Hindlimb muscle (tissue), 1 donor: ENCODE measurements at regions not wholly inside any gene's neighbourhood (a gene's known extent, or its start where the extent isn't known, plus 50 kb on each side); places are given as distances from the start of the nearest gene placed in this dataset.
"Not testable (repeated sequence)": the region's sequence is repeated elsewhere in the genome, so short reads cannot be mapped to it uniquely, and the experiment has no call there.

Experiments
- DNase-seq: peaks from one replicate; pipeline ENCODE4 v3.0.0-alpha.2; 2013

DNA sequence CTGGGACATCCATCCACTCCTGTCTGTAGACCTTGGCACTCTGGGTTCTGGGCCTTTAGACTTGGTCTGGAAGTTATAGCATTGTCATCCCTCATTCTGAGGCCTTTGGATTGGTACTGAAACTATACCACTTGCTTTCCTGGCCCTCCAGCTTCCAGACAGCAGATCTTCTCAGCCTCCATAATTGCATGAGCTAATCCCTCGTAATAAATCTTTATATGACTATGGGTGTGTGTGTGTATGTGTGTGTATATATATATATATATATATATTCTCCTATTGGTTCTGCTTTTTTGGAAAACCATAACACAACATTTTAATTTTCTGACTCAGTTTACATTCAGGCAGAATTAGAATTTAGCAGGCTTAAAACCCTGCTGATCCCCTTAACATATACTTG is 180.5 kb downstream of the ENC1 start:
- DNase-seq: no peak

DNA sequence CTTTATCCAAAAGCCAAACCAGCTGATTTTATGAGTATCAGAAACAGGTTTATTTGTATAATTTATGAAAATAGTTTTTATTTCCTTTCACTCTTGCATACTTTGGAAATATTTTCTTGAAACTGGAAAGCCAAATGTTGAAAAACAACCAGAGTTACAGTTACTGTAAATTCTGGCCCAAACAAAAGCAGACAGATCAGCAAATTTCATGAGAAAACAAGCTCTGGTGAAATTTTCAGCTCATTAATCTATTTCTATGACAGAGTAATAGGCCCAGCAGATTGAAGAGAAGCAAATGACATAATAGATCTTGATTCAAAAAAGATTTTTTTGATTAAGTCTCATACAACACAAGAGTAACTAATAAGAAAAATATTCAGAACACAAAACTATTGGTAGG is 182.7 kb downstream of the ENC1 start:
- no peak for DNase-seq

DNA sequence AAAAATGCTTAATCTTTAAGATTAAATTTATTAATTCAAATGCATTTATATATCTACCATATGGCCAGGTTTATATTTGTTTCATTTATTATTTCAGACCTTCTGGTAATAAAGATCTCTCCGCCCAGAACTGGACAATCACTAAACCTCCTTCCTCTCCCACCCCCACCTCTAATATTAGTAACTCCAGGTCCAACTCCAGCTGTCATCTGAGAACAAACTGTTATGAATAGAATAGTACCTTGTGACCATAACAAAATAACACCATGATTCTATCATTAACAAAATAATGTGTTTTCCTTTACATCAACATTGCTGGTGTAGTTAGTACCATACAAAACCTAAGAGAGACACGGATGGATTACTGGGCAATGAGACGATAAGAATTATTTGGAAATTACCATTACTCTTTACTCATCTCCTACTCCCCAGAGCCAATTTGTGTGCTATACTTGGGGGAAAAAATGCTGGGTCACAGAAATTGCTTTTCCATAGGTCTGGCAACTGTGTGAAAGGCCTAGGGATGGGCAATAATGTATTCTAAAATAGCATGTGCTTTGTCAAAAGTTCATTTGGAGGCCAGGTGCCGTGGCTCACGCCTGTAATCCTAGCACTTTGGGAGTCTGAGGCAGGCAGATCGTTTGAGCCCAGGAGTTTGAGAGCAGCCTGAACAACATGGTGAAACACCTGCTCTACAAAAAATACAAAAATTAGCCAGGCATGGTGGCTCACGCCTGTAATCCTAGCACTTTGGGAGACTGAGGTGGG is 186.1 kb downstream of the ENC1 start:
- no peak for DNase-seq

DNA sequence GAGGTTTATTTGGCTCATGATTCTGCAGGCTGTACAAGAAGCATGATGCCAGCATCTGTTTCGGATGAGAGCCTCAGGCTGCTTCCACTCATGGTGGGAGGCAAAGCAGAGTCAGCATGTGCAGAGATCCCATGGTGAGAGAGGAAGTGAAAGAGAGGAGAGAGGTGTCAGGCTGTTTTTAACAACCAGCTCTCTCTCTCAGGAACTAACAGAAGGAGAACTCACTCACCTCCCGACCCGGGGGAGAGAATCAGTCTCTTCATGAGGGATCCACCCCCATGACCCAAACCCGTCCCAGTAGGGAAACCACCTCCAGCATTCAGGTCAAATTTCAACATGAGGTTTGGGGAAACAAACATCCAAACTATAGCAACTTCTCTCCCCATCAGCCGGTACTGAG is 187.7 kb downstream of the ENC1 start:
- DNase-seq: no peak

DNA sequence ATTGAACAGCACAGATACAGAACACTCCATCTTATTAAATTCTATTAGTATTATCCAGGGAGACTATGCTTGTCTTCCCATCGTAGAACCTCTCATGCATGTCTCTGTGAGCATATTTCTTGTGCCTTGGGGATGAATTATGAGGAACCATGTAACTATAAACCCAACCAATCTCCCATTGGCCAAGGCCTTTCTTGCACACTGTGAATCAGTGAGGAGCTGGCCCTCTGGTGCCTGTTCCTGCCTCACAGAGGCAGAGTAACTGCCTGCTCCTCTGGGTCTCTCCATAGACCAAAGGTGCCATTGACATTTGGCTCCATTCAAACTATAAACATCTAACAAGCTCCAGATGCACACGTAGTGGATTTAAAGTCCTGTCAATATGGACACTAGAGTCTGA is 190.4 kb downstream of the ENC1 start:
- no peak for DNase-seq

DNA sequence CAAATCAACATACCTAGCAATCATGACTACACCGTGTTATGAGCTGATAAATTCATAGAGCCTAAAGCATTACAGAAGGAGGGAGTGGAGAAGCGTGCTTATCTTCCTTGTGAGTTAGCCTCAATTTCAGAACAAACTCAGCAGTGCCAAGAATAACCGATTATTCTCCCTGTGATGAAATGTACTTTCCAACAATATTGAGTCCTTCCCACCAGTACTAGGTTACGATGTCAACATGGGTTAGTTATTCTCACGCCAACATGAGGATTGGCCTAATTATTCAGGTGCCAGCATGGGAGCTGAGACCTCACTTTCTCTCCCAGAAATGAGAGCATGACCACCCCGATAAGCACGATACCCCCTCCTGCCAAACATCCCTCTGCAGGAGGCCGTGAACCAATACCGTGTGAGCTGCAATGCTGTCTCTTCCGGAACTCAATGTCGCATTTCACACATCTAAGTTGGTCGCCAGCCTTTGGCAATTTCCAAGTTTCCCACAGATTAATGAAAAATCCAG is 193.7 kb downstream of the ENC1 start:
- DNase-seq: no peak

DNA sequence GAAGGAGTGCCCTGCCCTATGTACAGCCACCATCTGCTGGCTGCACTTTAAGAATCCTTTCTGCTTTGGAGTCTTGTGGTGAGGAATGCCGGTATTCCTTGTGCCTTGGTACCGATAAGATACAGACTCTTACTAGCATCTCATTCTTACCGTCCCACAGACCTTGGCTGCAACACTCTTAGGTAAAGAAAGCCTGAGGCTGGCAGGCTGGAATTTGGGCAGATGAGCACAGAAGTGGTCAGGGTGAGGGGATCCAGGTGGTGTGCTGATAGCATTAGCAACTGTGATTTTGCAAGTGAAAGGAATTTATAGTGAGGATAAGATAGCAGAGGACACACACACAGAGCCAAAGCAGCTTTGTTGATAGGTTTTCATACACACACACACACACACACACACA is 198.1 kb downstream of the ENC1 start:
- DNase-seq: no peak

DNA sequence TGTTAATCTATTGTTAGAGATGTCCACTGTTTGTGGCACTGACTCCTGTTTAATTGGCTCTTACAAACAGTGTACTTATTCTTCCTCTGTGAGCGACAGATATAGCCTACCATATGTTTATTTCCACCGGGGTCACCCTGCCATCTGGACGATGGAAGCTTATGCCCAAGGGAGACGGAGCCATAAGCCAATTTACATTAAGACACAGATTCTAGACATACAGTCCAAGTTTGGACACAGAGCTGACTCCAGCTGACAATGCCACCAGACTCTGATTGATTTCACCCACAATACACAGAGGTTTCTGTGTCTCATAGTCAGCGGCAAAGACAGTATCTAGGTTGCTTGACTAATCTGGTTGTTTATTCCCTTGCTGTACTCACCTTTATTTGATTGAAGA is 198.9 kb downstream of the ENC1 start:
- no peak for DNase-seq

DNA sequence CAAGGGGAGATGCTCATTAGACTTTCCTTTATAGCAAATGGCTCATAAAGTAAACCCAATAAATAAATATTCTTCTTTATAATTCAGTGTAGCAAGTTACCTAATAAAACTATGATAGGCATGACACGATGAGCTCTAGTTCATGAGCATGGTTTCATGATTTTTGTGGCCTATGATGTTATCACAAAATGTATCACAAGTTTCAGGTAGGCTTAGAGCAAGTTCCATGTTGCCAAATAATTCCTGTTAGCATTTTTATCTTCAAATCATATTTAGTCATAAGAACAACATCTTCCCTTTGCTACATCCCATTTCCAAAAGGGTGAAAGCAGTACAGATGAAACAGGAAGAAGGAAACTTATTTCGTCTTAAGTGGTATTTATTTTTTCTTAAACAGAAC is 200.2 kb downstream of the ENC1 start:
- no peak for DNase-seq

DNA sequence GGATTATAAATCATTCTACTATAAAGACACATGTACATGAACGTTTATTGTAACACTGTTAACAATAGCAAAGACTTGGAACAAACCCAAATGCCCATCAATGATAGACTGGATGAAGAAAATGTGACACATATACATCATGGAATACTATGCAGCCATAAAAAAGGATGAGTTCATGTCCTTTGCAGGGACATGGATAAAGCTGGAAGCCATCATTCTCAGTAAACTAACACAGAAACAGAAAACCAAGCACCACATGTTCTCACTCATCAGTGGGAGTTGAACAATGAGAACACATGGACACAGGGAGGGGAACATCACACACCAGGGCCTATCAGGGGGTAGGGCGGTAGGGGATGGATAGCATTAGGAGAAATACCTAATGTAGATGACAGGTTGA is 202.7 kb downstream of the ENC1 start:
- DNase-seq: not testable (repeated sequence)

DNA sequence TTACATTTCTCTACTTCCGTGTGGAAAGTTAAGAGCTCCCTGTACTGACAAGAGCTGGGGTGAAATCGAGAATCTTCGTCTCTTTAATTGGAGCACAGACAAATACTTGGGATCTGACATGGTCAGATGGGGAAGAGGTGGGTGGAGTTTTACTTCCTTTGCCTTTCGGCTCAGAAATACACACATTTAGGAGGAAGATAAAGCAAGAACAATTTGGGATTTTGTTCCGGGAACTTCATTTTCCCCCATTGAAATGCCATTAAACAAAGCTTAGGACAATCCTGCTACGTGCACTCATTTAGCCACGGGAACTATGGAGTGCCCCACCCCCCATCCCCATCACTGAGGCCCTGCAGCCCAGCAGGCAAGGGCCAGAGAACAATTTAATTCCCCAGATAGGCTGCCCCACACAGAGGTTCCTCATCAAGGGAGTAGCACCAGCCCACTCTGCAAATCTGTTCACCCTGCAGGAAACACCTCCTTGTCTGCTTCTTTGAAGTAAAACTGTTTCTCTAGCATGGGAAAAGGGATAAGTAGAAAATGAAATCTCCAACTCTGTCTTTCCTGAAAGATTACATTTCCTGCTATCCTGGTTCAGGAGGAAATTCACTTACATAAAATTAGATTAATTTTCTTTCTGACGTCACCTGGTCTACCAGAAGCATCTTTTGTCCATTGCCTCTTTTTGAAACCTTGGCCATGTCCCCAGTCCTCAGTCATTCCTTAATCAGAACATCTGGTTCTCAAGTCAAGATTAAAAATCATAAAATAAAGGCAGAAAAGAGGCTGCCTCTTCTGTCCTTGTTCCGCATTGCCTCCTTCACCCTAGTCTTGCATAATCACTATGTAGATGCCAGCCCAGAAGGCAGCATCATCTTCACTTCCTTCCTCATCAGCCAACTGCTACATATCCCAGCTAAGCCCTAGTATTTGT is 206.4 kb downstream of the ENC1 start:
- DNase-seq: no peak

DNA sequence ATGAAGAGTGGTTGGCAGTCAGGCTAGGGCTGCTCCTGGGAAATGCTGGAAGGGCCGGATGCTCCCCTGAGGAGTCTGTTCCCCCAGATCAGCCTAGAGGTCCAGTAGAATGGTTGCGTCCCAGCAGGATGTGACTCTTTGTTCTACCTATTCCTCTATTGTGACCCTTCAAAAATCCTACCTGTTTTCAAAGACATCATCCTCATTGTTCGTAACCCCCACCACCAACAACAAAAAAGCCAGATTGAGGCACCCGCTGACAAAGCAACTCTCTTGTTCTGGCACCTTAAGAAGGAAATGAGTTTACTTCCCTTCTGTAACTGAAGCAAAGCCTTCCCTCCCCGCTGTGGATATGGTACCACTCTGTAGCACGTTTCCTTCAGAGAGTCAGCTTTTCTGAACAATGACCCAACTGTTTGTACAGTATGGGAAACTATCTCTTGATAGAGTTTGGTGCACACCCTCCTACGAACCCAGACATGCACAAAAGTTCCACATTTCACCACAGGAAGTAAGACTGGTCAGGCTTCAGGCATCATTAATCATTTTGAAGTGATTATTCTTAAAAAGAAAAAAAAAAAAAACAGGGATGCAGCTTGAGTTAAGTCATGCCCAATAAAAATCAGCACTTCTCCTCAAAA is 207.2 kb downstream of the ENC1 start:
- DNase-seq: no peak

DNA sequence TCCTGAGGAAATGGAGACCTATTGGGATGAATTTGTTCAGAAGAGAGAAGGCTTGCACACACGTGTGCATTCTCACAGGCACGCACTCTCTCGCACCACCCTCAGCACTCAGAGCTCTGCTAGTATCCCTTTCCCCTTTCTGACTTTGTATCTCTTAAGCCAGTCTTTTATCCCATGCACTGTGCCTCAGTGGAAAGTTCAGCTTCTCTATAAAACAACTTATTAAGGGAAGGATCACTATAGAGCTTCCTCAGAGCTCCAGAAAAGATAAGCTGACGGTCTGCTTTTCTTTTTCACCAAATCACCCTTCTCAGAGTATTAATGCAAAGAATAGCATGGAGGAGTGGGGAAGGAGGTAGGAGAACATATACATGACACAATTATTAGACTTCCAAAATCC is 207.8 kb downstream of the ENC1 start:
- no peak for DNase-seq

DNA sequence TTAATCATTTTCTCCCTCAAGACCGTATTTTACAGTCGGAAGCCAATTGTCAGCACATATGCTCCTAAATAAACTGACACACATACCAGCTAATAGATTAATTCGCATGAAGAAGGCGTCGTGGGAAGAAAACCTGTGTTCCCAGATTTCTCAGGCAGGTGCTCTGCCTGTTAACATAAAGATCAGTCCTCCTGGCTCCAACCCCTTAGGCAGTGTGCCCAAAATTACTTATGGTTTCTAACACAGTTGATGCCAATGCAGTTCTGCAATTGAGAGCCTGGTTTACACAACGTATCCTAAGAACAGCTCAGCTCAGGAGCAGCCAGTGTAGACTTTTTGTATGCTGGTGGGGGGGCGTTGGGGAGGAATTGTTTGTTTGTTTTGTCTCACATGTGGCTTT is 208.3 kb downstream of the ENC1 start:
- no peak for DNase-seq

DNA sequence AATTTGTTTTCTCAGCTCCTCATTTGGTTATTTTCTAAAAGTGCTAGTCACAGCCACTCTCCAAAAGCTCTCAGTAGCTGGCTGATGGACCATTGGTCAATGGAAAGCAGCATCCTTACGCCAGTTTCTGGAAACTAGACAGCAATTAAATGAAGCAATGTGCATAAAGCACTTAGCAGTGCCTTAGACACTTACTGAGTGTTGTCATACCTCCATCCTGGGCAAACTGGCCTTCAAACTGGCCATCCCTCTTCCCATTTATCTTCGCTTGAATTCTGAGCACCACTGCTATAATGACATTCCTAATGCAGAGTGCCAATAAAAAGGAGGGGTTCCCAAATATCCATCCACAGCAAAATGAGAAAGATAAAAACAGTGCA is 209.2 kb downstream of the ENC1 start:
- no peak for DNase-seq

DNA sequence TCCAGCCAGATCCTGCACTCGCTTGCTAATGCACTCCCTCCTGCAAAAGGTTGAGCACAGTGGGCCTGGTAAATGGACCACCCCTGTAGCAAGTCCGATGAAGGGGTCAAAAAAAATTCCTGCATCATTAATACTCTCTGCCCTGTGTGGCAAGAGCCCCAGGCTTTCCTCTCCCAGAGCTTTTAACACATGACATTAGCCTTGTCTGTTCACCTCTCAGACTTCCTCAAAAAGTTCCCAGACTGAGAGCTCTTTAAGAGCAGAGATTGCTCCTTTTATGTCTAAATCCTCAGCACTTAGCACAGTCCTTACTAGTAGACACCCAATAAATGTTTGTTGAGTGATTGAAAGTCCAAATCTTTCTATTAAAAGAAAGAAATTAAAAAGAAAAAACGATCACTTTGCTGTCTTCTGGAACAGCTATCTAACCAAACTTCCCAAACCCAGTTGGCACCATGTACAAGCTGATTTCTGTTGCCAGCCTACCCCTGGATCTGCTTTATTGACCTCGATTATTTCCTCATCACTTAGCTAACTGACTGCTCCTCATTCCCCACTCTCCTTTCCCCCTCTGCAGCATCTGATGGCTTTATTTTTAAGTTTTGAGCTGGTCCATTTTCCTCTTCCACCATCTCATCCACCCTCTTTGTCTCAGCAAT is 209.8 kb downstream of the ENC1 start:
- DNase-seq: no peak

DNA sequence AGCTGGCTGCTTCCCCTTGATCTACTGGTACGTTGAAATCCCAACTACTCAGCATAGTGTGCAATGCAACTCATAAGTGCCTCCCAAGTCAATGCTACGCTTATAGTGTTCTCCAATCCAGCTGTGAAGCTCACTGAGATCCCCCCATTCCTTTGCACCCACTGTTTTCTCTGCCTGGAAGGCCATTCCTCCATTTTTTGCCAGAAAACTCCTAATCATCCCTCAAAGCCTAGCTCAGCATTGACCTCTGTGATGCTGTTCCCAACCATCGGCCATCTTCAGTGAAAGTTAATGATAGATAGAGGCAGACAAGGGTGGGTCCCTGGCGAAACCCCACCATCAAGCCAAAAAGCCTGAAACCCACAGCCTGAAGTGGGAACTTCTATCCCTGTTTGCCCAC is 211.0 kb downstream of the ENC1 start:
- DNase-seq: no peak

DNA sequence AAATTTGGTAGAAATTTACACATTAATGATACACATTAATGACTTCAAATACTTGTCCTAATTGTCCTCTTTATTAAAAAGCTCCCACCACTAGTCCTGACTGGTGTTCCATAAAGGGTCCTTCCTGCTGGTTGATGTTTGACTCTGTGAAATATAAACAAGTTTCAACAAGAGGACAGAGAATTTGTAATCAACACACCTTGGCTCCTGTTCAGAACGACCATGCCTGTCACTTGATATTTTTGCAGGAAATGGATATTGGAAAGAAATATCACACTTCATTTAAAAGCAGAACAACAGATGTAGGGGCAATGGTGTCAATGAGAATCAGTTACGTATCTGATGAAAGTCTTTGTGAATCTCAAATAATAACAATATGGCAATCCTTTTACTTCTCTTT is 211.7 kb downstream of the ENC1 start:
- no peak for DNase-seq

DNA sequence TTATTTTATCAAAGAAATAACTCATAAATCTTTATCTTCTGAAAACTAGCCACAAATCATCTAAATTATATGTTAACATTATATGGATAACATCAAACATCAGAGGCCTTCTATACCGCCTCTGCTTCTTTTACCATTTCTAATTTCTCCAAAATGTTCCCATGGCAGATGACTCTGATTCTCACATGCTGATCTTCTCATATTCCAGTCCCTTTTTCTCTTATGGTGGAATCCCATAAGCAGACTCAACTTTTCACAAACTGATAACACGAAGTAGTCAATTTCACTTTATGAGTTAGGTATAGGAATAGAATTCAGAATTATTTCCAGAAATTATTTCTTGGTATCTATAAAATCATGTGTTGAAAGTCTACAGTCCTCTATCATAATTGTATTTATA is 212.3 kb downstream of the ENC1 start:
- DNase-seq: no peak

DNA sequence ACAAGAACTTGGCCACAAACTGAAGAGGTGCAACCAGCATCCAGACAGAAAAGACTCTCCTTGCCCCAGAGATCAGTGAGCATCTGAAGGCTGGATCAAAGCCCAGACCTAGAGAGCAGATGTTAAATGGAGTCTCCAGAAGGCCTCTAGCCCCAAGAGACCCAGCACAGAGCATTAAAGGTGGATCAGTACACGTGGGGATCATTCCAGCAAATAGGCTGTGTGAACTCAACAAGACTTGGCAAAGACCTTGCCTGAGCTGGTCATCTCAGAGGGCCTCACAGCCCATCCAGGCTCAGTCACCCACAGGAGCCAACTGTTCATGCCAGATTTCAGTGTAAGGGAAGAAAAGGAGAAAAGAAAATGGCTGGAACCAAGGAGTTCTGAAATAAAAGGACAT is 214.0 kb downstream of the ENC1 start:
- DNase-seq: no peak

DNA sequence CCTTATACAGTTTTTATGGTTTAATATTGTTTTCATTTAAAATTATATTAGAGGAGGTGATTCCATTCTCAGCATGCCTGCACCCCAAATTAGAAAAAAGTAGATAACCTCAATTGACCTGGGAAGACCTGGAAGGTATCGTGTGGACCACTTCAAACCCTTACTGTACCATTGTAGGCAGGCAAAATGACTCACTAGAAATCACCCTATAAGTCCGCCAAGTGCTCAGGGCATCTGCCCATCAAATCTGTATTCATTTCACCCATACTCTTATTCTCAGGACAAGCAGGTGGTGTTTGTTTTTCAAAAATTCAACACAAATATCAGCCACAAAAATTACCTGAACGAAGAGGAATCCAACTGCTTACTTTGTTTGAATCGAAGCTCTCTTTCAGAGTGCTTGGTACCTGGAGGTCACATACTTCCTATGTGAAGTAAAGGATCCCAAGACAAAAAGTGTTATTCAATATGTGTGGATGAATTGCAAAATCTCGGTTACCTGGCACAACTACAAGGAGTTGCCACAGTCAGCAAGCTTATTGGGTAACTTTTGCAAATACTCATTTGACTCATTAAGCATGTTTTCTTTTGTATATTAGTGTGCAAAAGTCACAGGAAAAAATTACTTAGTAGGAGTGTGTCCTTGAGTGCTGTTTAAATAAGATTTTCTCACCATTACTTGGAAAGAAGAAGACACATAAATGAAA is 216.2 kb downstream of the ENC1 start:
- no peak for DNase-seq

DNA sequence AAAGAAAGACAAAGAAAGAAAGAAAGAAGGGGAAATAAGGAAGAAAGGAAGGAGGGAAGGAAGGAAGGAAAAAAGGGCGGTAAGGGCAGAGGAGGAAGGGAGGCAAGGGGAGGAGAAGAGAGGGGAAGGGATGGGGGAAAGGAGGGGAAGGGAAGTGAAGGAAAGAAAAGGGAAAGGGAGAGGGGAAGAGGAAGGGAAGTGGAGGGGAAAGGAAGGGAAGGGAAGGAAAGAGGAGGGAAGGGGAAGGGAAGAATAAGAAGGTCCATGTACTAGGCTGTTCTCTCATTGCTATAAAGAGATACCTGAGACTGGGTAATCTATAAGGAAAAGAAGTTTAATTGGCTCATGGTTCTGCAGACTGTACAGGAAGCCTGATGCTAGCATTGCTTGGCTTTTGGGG is 217.1 kb downstream of the ENC1 start:
- DNase-seq: no peak
